WTC11 (cell line): ENCODE measurements at regions not wholly inside any gene's neighbourhood (a gene's known extent, or its start where the extent isn't known, plus 50 kb on each side); places are given as distances from the start of the nearest gene placed in this dataset.

Experiments used
- ATAC-seq: fragments of 200-7000 bp; cut with Tn5 transposase; 2 replicates; pipeline ENCODE4 v1.10.0; 2021; ENCODE audit warnings: mild to moderate bottlenecking, moderate library complexity
- CTCF ChIA-PET: fragments of 300-600 bp; sonication (Branson Sonifier 250); formaldehyde crosslinking; loops from one replicate; lab custom pipeline; 2021; ENCODE audit warnings: antibody characterized with exemption; lab: Charles Lee
- POLR2A ChIA-PET: fragments of 350-600 bp; sonication (Branson Sonifier 250); formaldehyde crosslinking; loops from one replicate; lab custom pipeline; 2021; ENCODE audit warnings: antibody characterized with exemption; lab: Charles Lee
- DNase-seq: peaks from one replicate; pipeline ENCODE4 v3.0.0; 2021; ENCODE audit warnings: low spot score
- H3K27ac Mint-ChIP-seq: 2 replicates; pipeline ENCODE4 v1.8.0; 2021; ENCODE audit warnings: mixed read lengths
- H3K27me3 Mint-ChIP-seq: 2 replicates; pipeline ENCODE4 v1.8.0; 2021; ENCODE audit warnings: low read depth, mild to moderate bottlenecking, moderate library complexity, mixed read lengths
- H3K36me3 Mint-ChIP-seq: 2 replicates; pipeline ENCODE4 v1.8.0; 2021; ENCODE audit warnings: mixed read lengths
- H3K4me1 Mint-ChIP-seq: 2 replicates; pipeline ENCODE4 v1.8.0; 2022; ENCODE audit warnings: mixed read lengths
- H3K4me3 Mint-ChIP-seq: 2 replicates; pipeline ENCODE4 v1.8.0; 2021; ENCODE audit warnings: mild to moderate bottlenecking, moderate library complexity, mixed read lengths
- H3K9me3 Mint-ChIP-seq: 2 replicates; pipeline ENCODE4 v1.8.0; 2021; ENCODE audit warnings: mixed read lengths
- ESRRA ChIP-seq: sonication (generic); formaldehyde crosslinking; IDR thresholded peaks from 2 replicates; pipeline ENCODE4 v1.8.1; 2022; ENCODE audit warnings: mild to moderate bottlenecking, missing genetic modification reagents, borderline replicate concordance
- GABPB1 ChIP-seq: sonication (generic); formaldehyde crosslinking; IDR thresholded peaks from 2 replicates; pipeline ENCODE4 v1.8.1; 2023; ENCODE audit warnings: mild to moderate bottlenecking, missing genetic modification reagents
- GTF2I ChIP-seq: fragments of 250-450 bp; sonication (Bioruptor Pico); conservative IDR thresholded peaks from 2 replicates; pipeline ENCODE4 v1.4.0; 2021; ENCODE audit warnings: mild to moderate bottlenecking
- JAZF1 ChIP-seq: fragments of 250-450 bp; sonication (Bioruptor Pico); IDR thresholded peaks from 2 replicates; pipeline ENCODE4 v1.9.0; 2021; ENCODE audit warnings: moderate library complexity, mild to moderate bottlenecking, inconsistent platforms
- NR2C2 ChIP-seq: sonication (generic); formaldehyde crosslinking; IDR thresholded peaks from 2 replicates; pipeline ENCODE4 v1.8.0; 2022; ENCODE audit warnings: mild to moderate bottlenecking, missing genetic modification reagents
- SMAD3 ChIP-seq: sonication (generic); formaldehyde crosslinking; IDR thresholded peaks from 2 replicates; pipeline ENCODE4 v1.8.0; 2022; ENCODE audit warnings: missing genetic modification reagents, mild to moderate bottlenecking, borderline replicate concordance
- TP53 ChIP-seq: sonication (generic); formaldehyde crosslinking; IDR thresholded peaks from 2 replicates; pipeline ENCODE4 v1.8.1; 2023; ENCODE audit warnings: mild to moderate bottlenecking, missing genetic modification reagents
- ZNF219 ChIP-seq: sonication (generic); formaldehyde crosslinking; IDR thresholded peaks from 2 replicates; pipeline ENCODE4 v1.8.0; 2023; ENCODE audit warnings: missing genetic modification reagents, mild to moderate bottlenecking, borderline replicate concordance
- ZNF232 ChIP-seq: sonication (generic); formaldehyde crosslinking; IDR thresholded peaks from 2 replicates; pipeline ENCODE4 v1.8.0; 2022; ENCODE audit warnings: mild to moderate bottlenecking, missing genetic modification reagents
- ZNF317 ChIP-seq: sonication (generic); formaldehyde crosslinking; IDR thresholded peaks from 2 replicates; pipeline ENCODE4 v1.8.1; 2023; ENCODE audit warnings: low read depth, mild to moderate bottlenecking, moderate library complexity, missing genetic modification reagents, borderline replicate concordance
- ZNF396 ChIP-seq: fragments of 250-450 bp; sonication (Bioruptor Pico); IDR thresholded peaks from 2 replicates; pipeline ENCODE4 v1.8.0; 2021; ENCODE audit warnings: mild to moderate bottlenecking, moderate library complexity, borderline replicate concordance
- ZNF416 ChIP-seq: fragments of 250-450 bp; sonication (Bioruptor Pico); IDR thresholded peaks from 2 replicates; pipeline ENCODE4 v1.9.0; 2021; ENCODE audit warnings: mild to moderate bottlenecking, inconsistent platforms
- ZNF423 ChIP-seq: fragments of 250-450 bp; sonication (Bioruptor Pico); IDR thresholded peaks from 2 replicates; pipeline ENCODE4 v2.1.2; 2022; ENCODE audit warnings: mild to moderate bottlenecking, moderate library complexity
- ZNF671 ChIP-seq: fragments of 250-450 bp; sonication (Bioruptor Pico); IDR thresholded peaks from 2 replicates; pipeline ENCODE4 v1.8.0; 2021; ENCODE audit warnings: mild to moderate bottlenecking
- TF ChIP-seq, protein P1 (sequence below): fragments of 250-450 bp; sonication (Bioruptor Pico); IDR thresholded peaks from 2 replicates; pipeline ENCODE4 v1.9.0; 2021; ENCODE audit warnings: mild to moderate bottlenecking
- TF ChIP-seq, protein P2 (sequence below): sonication (generic); formaldehyde crosslinking; IDR thresholded peaks from 2 replicates; pipeline ENCODE4 v1.8.1; 2023; ENCODE audit warnings: mild to moderate bottlenecking, missing genetic modification reagents, moderate library complexity
- TF ChIP-seq, protein P3 (sequence below): sonication (generic); formaldehyde crosslinking; conservative IDR thresholded peaks from 2 replicates; pipeline ENCODE4 v1.8.1; 2023; ENCODE audit warnings: mild to moderate bottlenecking, low read depth, missing genetic modification reagents, moderate library complexity
- TF ChIP-seq, protein P4 (sequence below): sonication (generic); formaldehyde crosslinking; IDR thresholded peaks from 2 replicates; pipeline ENCODE4 v1.8.0; 2023; ENCODE audit warnings: missing genetic modification reagents
- TF ChIP-seq, protein P5 (sequence below): sonication (generic); formaldehyde crosslinking; IDR thresholded peaks from 2 replicates; pipeline ENCODE4 v1.8.1; 2022; ENCODE audit warnings: missing genetic modification reagents, borderline replicate concordance
- TF ChIP-seq, protein P6 (sequence below): sonication (generic); formaldehyde crosslinking; IDR thresholded peaks from 2 replicates; pipeline ENCODE4 v1.8.0; 2023; ENCODE audit warnings: mild to moderate bottlenecking, missing genetic modification reagents

DNA sequence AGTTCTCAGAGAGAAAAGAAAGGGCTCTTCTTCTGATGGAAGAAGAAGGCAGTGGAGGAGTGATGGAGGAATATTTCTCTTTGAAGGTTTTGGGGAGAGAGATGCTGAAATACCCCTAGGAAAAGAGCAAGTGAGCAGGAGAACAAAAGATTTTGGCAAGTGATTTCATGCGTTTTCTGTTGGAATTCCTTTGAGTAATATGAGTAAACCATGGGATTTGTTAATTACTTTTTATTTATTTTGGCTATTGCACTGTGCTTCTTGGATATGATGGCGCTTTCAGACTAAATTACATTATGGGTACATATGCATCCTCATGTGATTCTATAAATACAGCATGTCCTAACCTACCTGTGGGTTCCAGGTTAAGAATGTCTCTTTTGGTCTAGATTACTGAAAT is 210.1 kb upstream of the PTGFR start:
- peaks cover 8% of the 10 kb centered on the region; the same call in 1 of the 2 replicates for H3K27me3 Mint-ChIP-seq
- CTCF ChIA-PET, result no interaction called here
- ATAC-seq, result no peak
- no peak overlapping the region for H3K27ac Mint-ChIP-seq
- H3K4me3 Mint-ChIP-seq, result no peak overlapping the region
- TF ChIP-seq, protein P1, sequence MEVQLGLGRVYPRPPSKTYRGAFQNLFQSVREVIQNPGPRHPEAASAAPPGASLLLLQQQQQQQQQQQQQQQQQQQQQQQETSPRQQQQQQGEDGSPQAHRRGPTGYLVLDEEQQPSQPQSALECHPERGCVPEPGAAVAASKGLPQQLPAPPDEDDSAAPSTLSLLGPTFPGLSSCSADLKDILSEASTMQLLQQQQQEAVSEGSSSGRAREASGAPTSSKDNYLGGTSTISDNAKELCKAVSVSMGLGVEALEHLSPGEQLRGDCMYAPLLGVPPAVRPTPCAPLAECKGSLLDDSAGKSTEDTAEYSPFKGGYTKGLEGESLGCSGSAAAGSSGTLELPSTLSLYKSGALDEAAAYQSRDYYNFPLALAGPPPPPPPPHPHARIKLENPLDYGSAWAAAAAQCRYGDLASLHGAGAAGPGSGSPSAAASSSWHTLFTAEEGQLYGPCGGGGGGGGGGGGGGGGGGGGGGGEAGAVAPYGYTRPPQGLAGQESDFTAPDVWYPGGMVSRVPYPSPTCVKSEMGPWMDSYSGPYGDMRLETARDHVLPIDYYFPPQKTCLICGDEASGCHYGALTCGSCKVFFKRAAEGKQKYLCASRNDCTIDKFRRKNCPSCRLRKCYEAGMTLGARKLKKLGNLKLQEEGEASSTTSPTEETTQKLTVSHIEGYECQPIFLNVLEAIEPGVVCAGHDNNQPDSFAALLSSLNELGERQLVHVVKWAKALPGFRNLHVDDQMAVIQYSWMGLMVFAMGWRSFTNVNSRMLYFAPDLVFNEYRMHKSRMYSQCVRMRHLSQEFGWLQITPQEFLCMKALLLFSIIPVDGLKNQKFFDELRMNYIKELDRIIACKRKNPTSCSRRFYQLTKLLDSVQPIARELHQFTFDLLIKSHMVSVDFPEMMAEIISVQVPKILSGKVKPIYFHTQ (CRISPR knock-in tag), result no peak
- TF ChIP-seq, protein P2, sequence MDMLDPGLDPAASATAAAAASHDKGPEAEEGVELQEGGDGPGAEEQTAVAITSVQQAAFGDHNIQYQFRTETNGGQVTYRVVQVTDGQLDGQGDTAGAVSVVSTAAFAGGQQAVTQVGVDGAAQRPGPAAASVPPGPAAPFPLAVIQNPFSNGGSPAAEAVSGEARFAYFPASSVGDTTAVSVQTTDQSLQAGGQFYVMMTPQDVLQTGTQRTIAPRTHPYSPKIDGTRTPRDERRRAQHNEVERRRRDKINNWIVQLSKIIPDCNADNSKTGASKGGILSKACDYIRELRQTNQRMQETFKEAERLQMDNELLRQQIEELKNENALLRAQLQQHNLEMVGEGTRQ (CRISPR knock-in tag), result no peak
- TF ChIP-seq, protein P3, sequence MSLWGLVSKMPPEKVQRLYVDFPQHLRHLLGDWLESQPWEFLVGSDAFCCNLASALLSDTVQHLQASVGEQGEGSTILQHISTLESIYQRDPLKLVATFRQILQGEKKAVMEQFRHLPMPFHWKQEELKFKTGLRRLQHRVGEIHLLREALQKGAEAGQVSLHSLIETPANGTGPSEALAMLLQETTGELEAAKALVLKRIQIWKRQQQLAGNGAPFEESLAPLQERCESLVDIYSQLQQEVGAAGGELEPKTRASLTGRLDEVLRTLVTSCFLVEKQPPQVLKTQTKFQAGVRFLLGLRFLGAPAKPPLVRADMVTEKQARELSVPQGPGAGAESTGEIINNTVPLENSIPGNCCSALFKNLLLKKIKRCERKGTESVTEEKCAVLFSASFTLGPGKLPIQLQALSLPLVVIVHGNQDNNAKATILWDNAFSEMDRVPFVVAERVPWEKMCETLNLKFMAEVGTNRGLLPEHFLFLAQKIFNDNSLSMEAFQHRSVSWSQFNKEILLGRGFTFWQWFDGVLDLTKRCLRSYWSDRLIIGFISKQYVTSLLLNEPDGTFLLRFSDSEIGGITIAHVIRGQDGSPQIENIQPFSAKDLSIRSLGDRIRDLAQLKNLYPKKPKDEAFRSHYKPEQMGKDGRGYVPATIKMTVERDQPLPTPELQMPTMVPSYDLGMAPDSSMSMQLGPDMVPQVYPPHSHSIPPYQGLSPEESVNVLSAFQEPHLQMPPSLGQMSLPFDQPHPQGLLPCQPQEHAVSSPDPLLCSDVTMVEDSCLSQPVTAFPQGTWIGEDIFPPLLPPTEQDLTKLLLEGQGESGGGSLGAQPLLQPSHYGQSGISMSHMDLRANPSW, result no peak
- no peak for TF ChIP-seq ZNF232 (CRISPR knock-in tag)
- TF ChIP-seq, protein P4, sequence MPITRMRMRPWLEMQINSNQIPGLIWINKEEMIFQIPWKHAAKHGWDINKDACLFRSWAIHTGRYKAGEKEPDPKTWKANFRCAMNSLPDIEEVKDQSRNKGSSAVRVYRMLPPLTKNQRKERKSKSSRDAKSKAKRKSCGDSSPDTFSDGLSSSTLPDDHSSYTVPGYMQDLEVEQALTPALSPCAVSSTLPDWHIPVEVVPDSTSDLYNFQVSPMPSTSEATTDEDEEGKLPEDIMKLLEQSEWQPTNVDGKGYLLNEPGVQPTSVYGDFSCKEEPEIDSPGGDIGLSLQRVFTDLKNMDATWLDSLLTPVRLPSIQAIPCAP, result no peak
- no peak for TF ChIP-seq ZNF423 (CRISPR knock-in tag)
- TF ChIP-seq JAZF1 (CRISPR knock-in tag), result no peak
- TF ChIP-seq TP53 (CRISPR knock-in tag), result no peak
- TF ChIP-seq ZNF219 (CRISPR knock-in tag), result no peak
- no peak for TF ChIP-seq ZNF671
- no peak for TF ChIP-seq SMAD3 (CRISPR knock-in tag)
- TF ChIP-seq, protein P5, sequence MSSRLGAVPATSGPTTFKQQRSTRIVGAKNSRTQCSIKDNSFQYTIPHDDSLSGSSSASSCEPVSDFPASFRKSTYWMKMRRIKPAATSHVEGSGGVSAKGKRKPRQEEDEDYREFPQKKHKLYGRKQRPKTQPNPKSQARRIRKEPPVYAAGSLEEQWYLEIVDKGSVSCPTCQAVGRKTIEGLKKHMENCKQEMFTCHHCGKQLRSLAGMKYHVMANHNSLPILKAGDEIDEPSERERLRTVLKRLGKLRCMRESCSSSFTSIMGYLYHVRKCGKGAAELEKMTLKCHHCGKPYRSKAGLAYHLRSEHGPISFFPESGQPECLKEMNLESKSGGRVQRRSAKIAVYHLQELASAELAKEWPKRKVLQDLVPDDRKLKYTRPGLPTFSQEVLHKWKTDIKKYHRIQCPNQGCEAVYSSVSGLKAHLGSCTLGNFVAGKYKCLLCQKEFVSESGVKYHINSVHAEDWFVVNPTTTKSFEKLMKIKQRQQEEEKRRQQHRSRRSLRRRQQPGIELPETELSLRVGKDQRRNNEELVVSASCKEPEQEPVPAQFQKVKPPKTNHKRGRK, result no peak
- no peak for TF ChIP-seq GABPB1
- no peak for TF ChIP-seq ESRRA (CRISPR knock-in tag)
- no peak for TF ChIP-seq ZNF416
- POLR2A ChIA-PET, result no interaction called here
- no peak for DNase-seq
- no peaks in the 10 kb centered on the region for H3K4me1 Mint-ChIP-seq
- H3K9me3 Mint-ChIP-seq, result peaks cover 4% of the 10 kb centered on the region; the same call in 1 of the 2 replicates
- H3K36me3 Mint-ChIP-seq, result no peaks in the 10 kb centered on the region

DNA sequence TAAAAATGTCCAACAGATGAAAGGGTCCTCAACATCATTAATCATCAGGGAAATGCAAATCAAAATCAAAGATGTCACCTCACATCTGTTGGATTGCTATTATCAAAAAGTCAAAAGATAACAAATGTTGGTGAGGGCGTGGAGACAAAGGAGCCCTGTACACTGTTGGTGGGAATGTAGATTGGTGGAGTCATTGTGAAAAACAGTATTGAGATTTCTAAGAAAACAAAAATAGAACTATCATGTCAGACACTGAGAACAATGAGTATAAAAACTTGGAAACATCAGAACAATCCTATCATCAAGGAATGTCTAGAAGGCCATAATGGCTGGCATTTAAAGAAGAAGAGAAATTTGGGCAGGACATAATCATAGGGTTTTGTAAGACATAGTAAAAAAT is 209.2 kb upstream of the PTGFR start:
- ChIA-PET POLR2A (no interaction called here), CTCF (no interaction called here)
- H3K4me1 Mint-ChIP-seq, result no peaks in the 10 kb centered on the region
- no peak for DNase-seq
- H3K27ac Mint-ChIP-seq, result no peak overlapping the region
- ATAC-seq, result no peak
- H3K9me3 Mint-ChIP-seq, result peaks cover 4% of the 10 kb centered on the region; the same call in 1 of the 2 replicates
- H3K27me3 Mint-ChIP-seq, result peaks cover 8% of the 10 kb centered on the region; the same call in 1 of the 2 replicates
- no peaks in the 10 kb centered on the region for H3K36me3 Mint-ChIP-seq
- no peak overlapping the region for H3K4me3 Mint-ChIP-seq
- TF ChIP-seq NR2C2 (CRISPR knock-in tag) (no peak), ZNF317 (CRISPR knock-in tag) (no peak), ZNF396 (CRISPR knock-in tag) (no peak), GTF2I (CRISPR knock-in tag) (no peak)
- TF ChIP-seq, protein P6, sequence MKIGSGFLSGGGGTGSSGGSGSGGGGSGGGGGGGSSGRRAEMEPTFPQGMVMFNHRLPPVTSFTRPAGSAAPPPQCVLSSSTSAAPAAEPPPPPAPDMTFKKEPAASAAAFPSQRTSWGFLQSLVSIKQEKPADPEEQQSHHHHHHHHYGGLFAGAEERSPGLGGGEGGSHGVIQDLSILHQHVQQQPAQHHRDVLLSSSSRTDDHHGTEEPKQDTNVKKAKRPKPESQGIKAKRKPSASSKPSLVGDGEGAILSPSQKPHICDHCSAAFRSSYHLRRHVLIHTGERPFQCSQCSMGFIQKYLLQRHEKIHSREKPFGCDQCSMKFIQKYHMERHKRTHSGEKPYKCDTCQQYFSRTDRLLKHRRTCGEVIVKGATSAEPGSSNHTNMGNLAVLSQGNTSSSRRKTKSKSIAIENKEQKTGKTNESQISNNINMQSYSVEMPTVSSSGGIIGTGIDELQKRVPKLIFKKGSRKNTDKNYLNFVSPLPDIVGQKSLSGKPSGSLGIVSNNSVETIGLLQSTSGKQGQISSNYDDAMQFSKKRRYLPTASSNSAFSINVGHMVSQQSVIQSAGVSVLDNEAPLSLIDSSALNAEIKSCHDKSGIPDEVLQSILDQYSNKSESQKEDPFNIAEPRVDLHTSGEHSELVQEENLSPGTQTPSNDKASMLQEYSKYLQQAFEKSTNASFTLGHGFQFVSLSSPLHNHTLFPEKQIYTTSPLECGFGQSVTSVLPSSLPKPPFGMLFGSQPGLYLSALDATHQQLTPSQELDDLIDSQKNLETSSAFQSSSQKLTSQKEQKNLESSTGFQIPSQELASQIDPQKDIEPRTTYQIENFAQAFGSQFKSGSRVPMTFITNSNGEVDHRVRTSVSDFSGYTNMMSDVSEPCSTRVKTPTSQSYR, result no peak
- TF ChIP-seq, protein P1 (CRISPR knock-in tag), result no peak
- TF ChIP-seq, protein P4, result no peak
